NB4 (cell line): ENCODE measurements at regions not wholly inside any gene's neighbourhood (a gene's known extent, or its start where the extent isn't known, plus 50 kb on each side); places are given as distances from the start of the nearest gene placed in this dataset.
"Not testable (repeated sequence)": the region's sequence is repeated elsewhere in the genome, so short reads cannot be mapped to it uniquely, and the experiment has no call there.

ENCODE experiments used
- POLR2A ChIP-seq: IDR thresholded peaks from 2 replicates; pipeline ENCODE4 v1.6.1; 2011; ENCODE audit warnings: mild to moderate bottlenecking; ENCODE audit not compliant: insufficient read length; ENCODE audit errors: extremely low read depth
- TF ChIP-seq, protein P1 (sequence below): IDR thresholded peaks from one replicate; pipeline ENCODE4 v1.5.1; 2012; ENCODE audit warnings: low read depth, low read length
- TF ChIP-seq, protein P2 (sequence below): IDR thresholded peaks from 2 replicates; pipeline ENCODE4 v1.6.1; 2011; ENCODE audit warnings: low read depth, low read length

DNA sequence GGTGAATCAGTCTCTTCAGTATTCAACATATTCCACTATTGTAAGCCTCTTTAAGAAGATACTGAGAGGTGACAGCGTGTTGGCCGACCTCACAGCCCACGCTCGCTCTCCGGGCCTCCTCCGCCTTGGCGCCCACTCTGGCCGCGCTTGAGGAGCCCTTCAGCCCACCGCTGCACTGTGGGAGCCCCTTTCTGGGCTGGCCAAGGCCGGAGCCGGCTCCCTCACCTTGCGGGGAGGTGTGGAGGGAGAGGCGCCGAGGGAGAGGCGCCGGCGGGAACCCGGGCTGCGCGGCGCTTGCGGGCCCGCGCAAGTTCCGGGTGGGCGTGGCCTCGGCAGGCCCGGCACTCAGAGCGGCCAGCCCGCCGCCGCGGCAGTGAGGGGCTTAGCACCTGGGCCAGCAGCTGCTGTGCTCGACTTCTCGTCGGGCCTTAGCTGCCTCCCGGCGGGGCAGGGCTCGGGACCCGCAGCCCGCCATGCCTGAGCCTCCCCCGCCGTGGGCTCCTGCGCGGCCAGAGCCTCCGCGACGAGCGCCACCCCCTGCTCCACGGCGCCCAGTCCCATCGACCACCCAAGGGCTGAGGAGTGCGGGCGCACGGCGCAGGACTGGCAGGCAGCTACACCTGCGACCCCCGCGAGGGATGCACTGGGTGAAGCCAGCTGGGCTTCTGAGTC, 306.4 kb downstream of the SEMA3D start:
- TF ChIP-seq, protein P1, sequence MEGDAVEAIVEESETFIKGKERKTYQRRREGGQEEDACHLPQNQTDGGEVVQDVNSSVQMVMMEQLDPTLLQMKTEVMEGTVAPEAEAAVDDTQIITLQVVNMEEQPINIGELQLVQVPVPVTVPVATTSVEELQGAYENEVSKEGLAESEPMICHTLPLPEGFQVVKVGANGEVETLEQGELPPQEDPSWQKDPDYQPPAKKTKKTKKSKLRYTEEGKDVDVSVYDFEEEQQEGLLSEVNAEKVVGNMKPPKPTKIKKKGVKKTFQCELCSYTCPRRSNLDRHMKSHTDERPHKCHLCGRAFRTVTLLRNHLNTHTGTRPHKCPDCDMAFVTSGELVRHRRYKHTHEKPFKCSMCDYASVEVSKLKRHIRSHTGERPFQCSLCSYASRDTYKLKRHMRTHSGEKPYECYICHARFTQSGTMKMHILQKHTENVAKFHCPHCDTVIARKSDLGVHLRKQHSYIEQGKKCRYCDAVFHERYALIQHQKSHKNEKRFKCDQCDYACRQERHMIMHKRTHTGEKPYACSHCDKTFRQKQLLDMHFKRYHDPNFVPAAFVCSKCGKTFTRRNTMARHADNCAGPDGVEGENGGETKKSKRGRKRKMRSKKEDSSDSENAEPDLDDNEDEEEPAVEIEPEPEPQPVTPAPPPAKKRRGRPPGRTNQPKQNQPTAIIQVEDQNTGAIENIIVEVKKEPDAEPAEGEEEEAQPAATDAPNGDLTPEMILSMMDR = not testable (repeated sequence)
- not testable (repeated sequence) for TF ChIP-seq POLR2A
- TF ChIP-seq, protein P2, sequence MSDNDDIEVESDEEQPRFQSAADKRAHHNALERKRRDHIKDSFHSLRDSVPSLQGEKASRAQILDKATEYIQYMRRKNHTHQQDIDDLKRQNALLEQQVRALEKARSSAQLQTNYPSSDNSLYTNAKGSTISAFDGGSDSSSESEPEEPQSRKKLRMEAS = not testable (repeated sequence)
